Stimulated activated CD8-positive, alpha-beta memory T cell treated with anti-CD3 and anti-CD28 coated beads, Interleukin-2, amount 100 ng/mL, for 48 hours (primary cell): ENCODE measurements at regions not wholly inside any gene's neighbourhood (a gene's known extent, or its start where the extent isn't known, plus 50 kb on each side); places are given as distances from the start of the nearest gene placed in this dataset.
"Not testable (repeated sequence)": the region's sequence is repeated elsewhere in the genome, so short reads cannot be mapped to it uniquely, and the experiment has no call there.

Source experiments
- DNase-seq, 2 donors: peaks; one replicate each; pipeline ENCODE4 v3.0.0-alpha.2; 2020; ENCODE audit warnings: low read depth in 2 of 2

DNA sequence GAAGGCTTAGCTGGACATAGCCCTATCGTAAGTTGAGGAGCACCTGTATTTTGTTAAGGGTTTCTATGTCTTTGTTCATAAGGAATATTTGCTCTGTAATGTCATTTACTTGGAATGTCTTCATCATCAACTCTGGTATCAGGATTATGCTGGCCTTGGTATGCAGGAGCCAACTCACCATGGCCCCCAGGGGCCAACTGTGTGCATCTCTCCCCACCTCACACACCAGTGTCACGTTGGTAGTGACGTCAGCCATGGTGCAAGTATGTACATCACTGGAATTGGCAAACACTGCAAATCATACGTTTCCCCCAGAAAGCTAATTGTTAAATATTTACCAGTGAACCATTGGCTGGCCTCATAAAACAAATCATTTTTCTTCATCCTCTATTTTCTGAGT is 70.8 kb downstream of the YTHDF1 start:
- DNase-seq = no peak

DNA sequence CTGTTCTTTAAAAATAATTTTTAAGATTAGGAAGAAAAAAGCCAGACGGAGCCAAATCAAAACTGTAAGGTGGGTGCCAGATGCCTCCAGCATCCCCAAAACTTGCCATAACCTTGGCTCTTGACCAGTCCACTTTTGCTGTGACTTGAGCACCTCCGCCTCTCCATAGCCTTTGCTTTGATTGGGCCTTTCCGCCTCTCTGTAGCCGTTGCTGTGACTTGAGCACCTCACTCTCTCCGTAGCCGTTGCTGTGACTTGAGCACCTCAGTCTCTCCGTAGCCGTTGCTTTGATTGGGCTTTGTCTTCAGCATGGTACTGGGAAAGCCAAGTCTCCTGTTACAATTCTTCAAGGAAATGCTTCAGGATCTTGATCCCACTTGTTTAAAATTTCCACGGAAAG is 73.0 kb downstream of the YTHDF1 start:
- DNase-seq = no peak

- DNase-seq = no peak
Observed at GRCh38 chr20:63141531-63141930, 74.4 kb downstream of the YTHDF1 start.

GRCh38 chr20:63140514-63141433 is 75.2 kb downstream of the YTHDF1 start:
- no peak for DNase-seq

GRCh38 chr20:63139837-63140236 is 76.1 kb downstream of the YTHDF1 start:
- no peak for DNase-seq

DNA sequence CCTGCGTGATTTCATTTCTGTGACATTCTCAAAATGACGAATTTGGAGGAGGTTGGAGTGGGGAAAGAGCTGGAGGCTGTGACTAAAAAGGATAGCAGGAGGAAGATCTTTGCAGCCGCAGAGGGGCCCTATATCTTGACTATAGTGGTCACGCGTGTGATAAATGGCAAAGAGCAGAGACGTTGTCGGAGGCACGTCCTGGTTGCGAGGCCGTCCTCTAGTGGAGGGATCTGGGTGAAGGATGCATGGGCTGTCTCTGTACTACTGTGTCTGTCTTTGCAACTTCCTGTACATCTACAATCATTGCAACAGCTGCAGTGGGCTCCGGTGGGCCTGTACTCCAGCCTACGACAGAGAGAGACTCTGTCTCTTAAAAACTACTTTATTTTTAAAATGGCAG is 76.6 kb downstream of the YTHDF1 start:
- DNase-seq = no peak

- no peak for DNase-seq
Observed at GRCh38 chr20:63138855-63139341, 77.0 kb downstream of the YTHDF1 start.

DNA sequence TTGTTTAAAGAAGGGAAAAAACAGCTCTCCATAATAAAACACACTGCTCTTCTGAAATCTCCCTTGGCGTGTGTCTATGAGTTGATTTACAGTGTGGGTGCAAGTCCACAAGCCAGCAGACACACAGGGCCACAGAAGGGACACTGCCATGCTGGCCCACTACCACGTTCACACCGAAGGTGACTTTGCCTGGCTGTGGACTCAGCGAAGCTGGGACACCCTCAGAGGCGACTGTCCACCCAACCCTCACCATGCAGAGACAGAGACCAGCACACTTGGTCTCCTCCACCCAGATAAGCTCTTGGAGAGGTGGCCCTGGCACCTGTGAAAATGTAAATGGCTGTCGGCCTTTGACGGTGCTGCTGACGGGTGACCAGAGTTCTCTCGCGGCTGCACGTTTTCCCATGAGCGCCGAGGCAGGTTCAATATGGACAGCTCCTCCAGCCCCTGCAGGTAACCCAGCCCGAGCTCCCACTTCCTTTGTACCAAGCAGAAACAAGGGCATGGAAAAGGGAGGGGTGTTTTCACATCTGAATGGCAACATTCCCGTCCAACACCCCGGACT is 78.0 kb downstream of the YTHDF1 start:
- DNase-seq = no peak

GRCh38 chr20:63136296-63136695 is 79.6 kb downstream of the YTHDF1 start:
- DNase-seq = no peak

DNA sequence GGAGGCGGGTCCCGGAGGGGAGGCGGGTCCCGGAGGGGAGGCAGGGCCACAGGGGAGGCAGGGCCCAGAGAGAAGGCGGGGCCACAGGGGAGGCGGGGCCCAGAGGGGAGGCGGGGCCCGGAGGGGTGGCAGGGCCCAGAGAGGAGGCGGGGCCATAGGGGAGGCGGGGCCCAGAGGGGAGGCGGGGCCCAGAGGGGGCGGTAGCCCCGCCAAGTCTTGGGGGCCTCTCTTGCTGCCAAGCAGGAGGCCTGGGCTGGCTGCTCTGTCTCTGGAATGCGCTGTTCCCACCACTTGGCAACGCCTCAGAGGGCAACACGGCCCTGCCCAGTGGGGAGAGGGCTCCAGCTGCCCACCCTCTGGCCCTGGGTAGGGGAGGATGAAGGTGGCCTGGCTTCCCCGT is 80.5 kb downstream of the YTHDF1 start:
- DNase-seq = no peak

- not testable (repeated sequence) for DNase-seq
Observed at GRCh38 chr20:63134711-63135361, 81.1 kb downstream of the YTHDF1 start.

DNA sequence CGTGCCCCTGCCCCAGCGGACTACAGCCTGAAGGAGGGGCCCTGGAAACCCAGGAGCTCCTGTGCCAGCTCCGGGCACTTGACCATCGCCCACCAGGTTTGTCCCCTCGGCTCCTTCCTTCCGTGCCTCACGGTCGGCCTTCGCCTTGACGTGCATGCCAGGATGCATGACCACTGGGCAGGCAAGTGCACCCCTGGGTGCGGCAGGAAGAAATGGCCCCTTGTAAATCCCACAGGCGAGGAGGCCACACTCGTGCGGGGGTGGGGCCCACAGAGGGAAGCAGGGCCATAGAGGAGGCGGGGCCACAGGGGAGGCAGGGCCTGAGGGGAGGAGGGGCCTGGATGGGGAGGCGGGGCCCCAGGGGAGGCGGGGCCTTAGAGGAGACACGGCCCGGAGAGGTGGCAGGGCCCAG is 81.7 kb downstream of the YTHDF1 start:
- DNase-seq = peak in 1 of 2 donors; percentile 18

DNA sequence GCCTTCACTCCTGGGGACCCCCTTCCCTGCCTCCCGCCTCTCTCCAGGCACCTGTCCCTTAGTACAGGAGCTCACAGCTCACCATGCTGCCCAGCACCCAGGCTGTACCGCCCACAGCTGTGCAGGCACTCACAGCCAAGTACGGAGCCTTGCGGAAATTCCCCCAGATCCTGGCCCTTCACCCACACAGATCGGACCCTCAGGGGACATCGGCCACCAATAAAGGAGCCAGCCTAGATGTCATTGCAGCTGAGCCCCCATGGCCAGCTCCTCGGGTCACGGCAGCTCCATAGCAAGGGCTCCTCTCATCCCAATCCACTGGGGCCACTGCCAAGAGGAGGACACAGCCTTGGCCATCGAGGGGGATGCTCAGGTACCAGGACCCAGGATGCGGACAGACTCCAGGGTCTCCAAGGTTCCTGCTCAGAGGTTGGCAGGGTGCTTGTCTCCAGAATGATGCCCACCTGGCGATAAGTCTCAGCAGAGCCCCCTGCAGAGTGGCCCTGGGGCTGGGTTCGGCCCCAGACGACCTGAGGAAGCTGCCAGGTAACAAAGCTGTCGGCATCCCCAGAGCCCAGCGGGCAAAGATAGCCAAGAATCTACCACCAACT is 82.3 kb downstream of the YTHDF1 start:
- DNase-seq = no peak

DNA sequence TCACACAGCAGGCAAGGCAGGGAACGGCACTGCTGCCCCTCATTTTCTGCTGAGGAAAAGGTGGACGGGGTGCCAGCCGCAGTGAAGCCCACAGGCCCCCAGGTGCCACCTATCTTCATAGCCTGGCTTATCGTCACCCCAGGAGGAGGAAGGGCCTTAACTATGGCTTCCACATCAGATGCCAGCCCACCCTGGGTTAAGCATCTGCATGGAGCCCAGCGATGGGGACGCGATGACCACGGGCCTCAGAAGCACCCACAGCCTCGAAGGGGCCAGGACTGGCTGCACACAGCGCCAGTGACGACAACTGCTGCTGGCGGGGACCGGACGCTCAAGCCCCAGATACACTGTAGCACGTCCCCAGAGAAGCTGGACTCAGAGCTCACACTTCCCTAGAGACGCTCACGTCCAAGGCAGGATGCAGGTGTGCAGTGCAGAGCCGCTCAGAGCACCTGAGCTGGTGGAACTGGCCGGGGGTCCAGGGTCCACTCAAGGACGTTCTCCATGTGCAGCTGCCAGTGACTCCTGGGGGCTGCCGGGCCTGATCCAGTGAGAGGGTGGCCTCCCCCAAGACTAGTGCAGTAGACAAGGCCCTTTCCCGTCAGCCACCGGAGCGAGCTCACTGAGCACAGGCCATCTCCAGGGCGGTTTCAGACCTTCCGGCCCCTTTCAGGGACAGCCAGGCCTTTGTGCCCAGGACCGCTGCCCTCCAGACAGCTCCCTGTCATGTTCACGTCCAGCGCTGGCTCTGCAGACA is 83.0 kb downstream of the YTHDF1 start:
- DNase-seq = no peak

DNA sequence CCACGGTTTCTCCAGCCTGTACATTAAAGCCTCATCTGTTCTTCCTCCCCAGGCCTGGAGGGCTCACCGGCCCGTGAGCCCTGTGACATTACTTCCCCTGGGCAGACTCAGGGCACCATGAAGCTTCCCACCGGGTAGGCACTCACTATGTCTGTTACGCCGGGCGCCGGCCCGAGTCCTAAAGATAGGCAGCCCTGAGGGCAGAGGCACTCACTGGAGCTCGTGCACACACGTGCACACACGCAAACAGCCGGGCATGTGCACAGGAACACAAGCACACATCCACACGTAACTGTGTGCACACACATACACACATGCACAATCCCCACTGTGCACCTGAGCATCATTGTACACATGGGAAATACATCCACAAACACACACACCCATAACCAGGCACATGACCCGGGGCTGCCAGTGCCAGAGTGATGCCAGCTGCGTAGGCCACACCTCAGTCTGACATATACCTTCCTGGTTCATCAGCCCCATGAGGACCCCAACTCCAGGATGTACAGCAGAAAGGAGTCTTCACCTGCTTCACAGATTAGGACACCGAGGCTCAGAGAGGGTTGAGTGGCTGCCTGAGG is 83.7 kb downstream of the YTHDF1 start:
- DNase-seq = no peak

- DNase-seq = no peak
Observed at GRCh38 chr20:63130658-63131577, 85.0 kb downstream of the YTHDF1 start.

DNA sequence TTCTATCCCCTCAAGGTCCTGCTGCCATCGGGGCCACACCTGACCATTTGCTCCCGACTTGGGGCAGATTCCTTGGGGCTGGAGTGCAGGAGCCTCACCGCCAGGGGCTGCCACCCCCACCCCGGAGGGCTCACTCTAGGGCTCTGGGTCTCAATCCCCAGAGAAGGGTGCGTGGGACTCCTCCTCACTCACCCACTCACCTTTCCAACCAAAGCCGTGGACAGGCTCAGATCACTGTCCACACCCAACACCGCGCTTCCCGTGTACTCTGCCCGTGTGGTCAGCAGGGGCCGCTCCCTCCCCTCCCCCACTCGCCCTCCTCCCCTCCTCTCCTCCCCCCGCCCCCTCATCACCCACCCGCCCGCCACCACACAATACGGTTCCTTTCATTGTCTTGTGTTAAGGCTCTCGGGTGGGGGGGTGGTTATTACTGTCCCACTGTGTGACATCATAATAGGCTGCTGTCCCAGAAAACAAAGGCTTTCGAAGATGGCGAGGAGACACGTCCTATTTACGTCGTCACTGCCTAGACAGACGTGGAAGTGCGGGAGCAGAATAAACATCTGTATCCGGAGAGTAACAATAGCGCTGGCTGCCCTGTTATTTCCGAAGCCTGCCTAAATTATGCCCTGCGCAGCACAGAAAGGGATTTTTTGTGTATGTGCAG is 85.8 kb downstream of the YTHDF1 start:
- DNase-seq = no peak

GRCh38 chr20:63129376-63129965 is 86.5 kb downstream of the YTHDF1 start:
- no peak for DNase-seq

- DNase-seq = no peak
Observed at GRCh38 chr20:63128956-63129355, 87.0 kb downstream of the YTHDF1 start.
